RWPE2 (cell line): ENCODE measurements at regions not wholly inside any gene's neighbourhood (a gene's known extent, or its start where the extent isn't known, plus 50 kb on each side); places are given as distances from the start of the nearest gene placed in this dataset.

Experiments used
- ATAC-seq: fragments of 200-7000 bp; cut with Tn5 transposase; 3 replicates; pipeline ENCODE4 v1.9.1; 2021; ENCODE audit warnings: low read depth
- DNase-seq: peaks from one replicate; pipeline ENCODE4 v3.0.0-alpha.2; 2020; ENCODE audit warnings: low spot score
- H3K27ac ChIP-seq: fragments of 450-650 bp; 2 replicates; pipeline ENCODE4 v1.5.1; 2017; ENCODE audit warnings: mild to moderate bottlenecking; ENCODE audit not compliant: poor library complexity, severe bottlenecking
- H3K27me3 ChIP-seq: fragments of 250-450 bp; sonication (Bioruptor Pico); 2 replicates; pipeline ENCODE4 v1.5.1; 2021; ENCODE audit warnings: mild to moderate bottlenecking, moderate library complexity; ENCODE audit not compliant: insufficient read depth, poor library complexity, severe bottlenecking
- H3K36me3 ChIP-seq: fragments of 250-450 bp; sonication (Bioruptor Pico); 2 replicates; pipeline ENCODE4 v1.5.1; 2020; ENCODE audit warnings: low read depth, mild to moderate bottlenecking, moderate library complexity
- H3K4me1 ChIP-seq: fragments of 250-450 bp; sonication (Bioruptor Pico); 2 replicates; pipeline ENCODE4 v1.5.1; 2021; ENCODE audit warnings: mild to moderate bottlenecking, moderate library complexity; ENCODE audit not compliant: insufficient read depth, poor library complexity, severe bottlenecking
- H3K4me3 ChIP-seq: fragments of 250-450 bp; sonication (Bioruptor Pico); 2 replicates; pipeline ENCODE4 v1.5.1; 2021; ENCODE audit warnings: mild to moderate bottlenecking, moderate library complexity; ENCODE audit not compliant: severe bottlenecking
- H3K9me3 ChIP-seq: fragments of 250-450 bp; sonication (Bioruptor Pico); 2 replicates; pipeline ENCODE4 v1.5.1; 2021; ENCODE audit warnings: mild to moderate bottlenecking, moderate library complexity; ENCODE audit not compliant: severe bottlenecking
- TF ChIP-seq, protein P1 (sequence below): fragments of 450-650 bp; IDR thresholded peaks from one replicate; pipeline ENCODE4 v1.5.1; 2017; ENCODE audit warnings: mild to moderate bottlenecking, moderate library complexity; ENCODE audit not compliant: poor library complexity, severe bottlenecking

DNA sequence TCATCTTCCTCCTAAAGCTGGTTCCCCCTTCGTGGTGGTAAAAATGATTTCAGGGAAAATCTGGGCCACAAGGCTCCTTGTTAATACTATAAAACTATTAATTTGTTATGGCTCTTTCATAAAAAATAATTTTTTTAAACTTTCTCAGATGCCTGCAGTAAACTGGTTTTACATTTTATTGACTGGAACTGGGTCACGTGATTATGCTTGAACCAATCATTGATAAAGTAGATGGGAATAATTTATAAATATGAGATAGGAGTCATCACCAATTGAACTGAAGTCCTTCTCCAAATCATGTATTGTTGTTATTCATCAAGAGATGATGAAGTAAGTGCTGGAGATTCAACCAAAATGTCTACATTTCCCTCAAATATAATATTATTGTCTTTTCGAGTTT, 138.4 kb downstream of the SLC17A6 start:
- no peak overlapping the region for H3K4me3 ChIP-seq
- no peak for DNase-seq
- no peaks in the 10 kb centered on the region for H3K9me3 ChIP-seq
- no peak overlapping the region for H3K27ac ChIP-seq
- peaks cover 8% of the 10 kb centered on the region for H3K4me1 ChIP-seq
- TF ChIP-seq, protein P1, sequence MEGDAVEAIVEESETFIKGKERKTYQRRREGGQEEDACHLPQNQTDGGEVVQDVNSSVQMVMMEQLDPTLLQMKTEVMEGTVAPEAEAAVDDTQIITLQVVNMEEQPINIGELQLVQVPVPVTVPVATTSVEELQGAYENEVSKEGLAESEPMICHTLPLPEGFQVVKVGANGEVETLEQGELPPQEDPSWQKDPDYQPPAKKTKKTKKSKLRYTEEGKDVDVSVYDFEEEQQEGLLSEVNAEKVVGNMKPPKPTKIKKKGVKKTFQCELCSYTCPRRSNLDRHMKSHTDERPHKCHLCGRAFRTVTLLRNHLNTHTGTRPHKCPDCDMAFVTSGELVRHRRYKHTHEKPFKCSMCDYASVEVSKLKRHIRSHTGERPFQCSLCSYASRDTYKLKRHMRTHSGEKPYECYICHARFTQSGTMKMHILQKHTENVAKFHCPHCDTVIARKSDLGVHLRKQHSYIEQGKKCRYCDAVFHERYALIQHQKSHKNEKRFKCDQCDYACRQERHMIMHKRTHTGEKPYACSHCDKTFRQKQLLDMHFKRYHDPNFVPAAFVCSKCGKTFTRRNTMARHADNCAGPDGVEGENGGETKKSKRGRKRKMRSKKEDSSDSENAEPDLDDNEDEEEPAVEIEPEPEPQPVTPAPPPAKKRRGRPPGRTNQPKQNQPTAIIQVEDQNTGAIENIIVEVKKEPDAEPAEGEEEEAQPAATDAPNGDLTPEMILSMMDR: no peak
- no peaks in the 10 kb centered on the region for H3K36me3 ChIP-seq
- no peaks in the 10 kb centered on the region for H3K27me3 ChIP-seq
- no peak for ATAC-seq

DNA sequence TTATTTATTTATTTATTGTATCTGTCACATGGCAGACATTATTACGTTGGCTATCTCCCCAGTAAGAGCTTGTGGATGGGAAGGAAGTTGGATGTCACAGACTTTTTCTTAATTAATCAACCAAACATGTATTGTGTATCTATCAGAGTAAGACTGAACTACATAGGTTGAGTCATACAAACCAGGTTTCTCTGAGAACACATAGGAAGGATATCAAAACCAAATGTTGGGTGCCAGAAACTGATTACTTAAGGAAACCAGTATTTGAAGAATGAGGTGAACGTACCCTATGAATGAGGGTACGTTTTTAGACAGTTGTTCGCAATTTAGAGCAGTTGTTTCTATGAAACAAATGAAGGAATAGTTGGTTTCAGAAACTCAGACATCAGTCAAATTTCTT, 136.4 kb downstream of the SLC17A6 start:
- Histone ChIP-seq H3K4me3 (no peak overlapping the region), H3K27me3 (no peaks in the 10 kb centered on the region), H3K36me3 (no peaks in the 10 kb centered on the region), H3K4me1 (peaks cover 4% of the 10 kb centered on the region), H3K9me3 (no peaks in the 10 kb centered on the region), H3K27ac (no peak overlapping the region)
- ATAC-seq (no peak), DNase-seq (no peak)
- TF ChIP-seq, protein P1: no peak

DNA sequence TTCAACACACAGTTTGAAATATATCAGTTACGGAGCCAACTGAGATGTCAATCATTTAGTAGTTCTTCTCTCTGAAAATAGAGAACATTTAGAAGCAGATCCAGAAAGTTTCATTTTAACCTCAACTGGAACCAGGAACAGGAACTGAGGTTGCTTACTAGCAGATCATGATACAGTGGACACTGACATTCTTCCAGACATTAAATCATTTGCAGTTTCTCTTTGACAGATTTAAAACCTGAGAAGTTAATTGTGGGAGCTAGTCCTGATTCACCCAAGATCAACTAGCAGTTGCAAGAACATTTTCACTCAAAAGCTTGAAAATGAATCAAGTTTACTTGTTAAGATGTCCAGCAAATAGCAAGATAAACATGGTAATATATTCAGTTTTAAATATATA, 135.4 kb downstream of the SLC17A6 start:
- Histone ChIP-seq H3K4me3 (no peak overlapping the region), H3K27ac (no peak overlapping the region), H3K9me3 (no peaks in the 10 kb centered on the region), H3K36me3 (no peaks in the 10 kb centered on the region), H3K27me3 (no peaks in the 10 kb centered on the region), H3K4me1 (peaks cover 4% of the 10 kb centered on the region)
- ATAC-seq (no peak), DNase-seq (no peak)
- TF ChIP-seq, protein P1: no peak

DNA sequence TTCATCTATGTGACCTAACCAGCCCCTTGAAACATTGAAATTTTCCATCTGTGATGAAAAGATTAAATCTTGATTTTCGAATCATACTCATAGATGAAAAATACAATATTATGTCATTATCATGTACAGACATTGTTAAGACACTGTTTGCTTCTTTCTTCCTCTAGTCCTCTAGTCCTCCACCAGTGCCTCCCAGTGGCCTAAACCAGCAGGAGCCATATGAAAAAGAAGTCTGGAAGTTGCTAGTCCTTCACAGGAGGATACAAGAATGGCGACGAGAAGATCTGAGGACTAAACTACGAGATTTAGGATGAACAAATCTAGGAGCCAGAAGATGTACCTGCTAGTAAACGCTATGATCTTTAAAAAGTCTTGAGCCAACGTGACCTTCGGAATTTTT, 134.1 kb downstream of the SLC17A6 start:
- Histone ChIP-seq H3K36me3 (no peaks in the 10 kb centered on the region), H3K9me3 (no peaks in the 10 kb centered on the region), H3K27ac (no peak overlapping the region), H3K27me3 (no peaks in the 10 kb centered on the region), H3K4me3 (no peak overlapping the region), H3K4me1 (peaks cover 12% of the 10 kb centered on the region)
- TF ChIP-seq, protein P1: no peak
- ATAC-seq (no peak), DNase-seq (no peak)

DNA sequence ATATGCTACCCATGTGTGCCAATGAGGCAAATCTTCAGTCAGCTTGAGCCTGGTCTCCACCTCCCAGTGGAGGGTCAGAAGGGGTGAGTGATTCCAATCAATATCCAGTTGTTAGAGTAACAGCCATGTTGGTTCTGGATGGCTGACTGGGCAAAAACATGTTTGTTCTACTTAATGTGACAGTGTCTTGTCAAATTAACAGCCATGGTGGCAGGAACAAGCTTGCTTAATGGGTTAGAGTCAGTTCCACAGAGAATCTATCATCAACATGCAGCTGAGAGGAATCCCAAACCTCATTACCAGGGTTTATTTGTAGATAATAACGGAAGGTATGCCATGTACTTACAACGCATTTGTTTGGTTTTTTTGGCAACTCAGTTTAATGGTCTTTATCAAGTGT, 133.2 kb downstream of the SLC17A6 start:
- H3K9me3 ChIP-seq: no peaks in the 10 kb centered on the region
- DNase-seq (no peak), ATAC-seq (no peak)
- no peaks in the 10 kb centered on the region for H3K36me3 ChIP-seq
- H3K27me3 ChIP-seq: no peaks in the 10 kb centered on the region
- TF ChIP-seq, protein P1: no peak
- peaks cover 18% of the 10 kb centered on the region for H3K4me1 ChIP-seq
- H3K27ac ChIP-seq: no peak overlapping the region
- H3K4me3 ChIP-seq: no peak overlapping the region
